CD4-positive, alpha-beta T cell (primary cell): ENCODE measurements at regions not wholly inside any gene's neighbourhood (a gene's known extent, or its start where the extent isn't known, plus 50 kb on each side); places are given as distances from the start of the nearest gene placed in this dataset.

Experiments
- ATAC-seq: fragments of 200-7000 bp; cut with Tn5 transposase; one replicate; pipeline ENCODE4 v1.10.0; 2022; ENCODE audit warnings: mild to moderate bottlenecking; ENCODE audit not compliant: poor library complexity
- CTCF ChIA-PET: fragments of 350-600 bp; sonication (Branson Sonifier 250); formaldehyde crosslinking; loops from one replicate; lab custom pipeline; 2021; ENCODE audit warnings: antibody characterized with exemption, inconsistent platforms; lab: Charles Lee
- POLR2A ChIA-PET: fragments of 350-600 bp; sonication (Branson Sonifier 250); formaldehyde crosslinking; loops from one replicate; lab custom pipeline; 2021; ENCODE audit warnings: antibody characterized with exemption, inconsistent platforms; lab: Charles Lee
- DNase-seq, 14 experiments: peaks; one replicate each; pipeline ENCODE4 v3.0.0-alpha.2; 2013 to 2020; ENCODE audit warnings: mixed read lengths in 2 of 14
- H3K27ac ChIP-seq, 2 donors: one replicate each; pipeline versions ENCODE4 v1.5.1 to v1.7.0; 2013; ENCODE audit warnings: low read length in 2 of 2, low read depth in 1 of 2, mild to moderate bottlenecking in 1 of 2
- H3K27me3 ChIP-seq, 2 experiments: 1 replicate in 1 of 2; 2 replicates in 1 of 2; pipeline versions ENCODE4 v1.6.1 to v1.7.0; 2013; ENCODE audit warnings: low read length in 2 of 2, control low read depth in 1 of 2, mild to moderate bottlenecking in 1 of 2, moderate library complexity in 1 of 2; ENCODE audit not compliant: insufficient read depth in 2 of 2, control insufficient read depth in 1 of 2
- H3K36me3 ChIP-seq: one replicate; pipeline ENCODE4 v1.6.1; 2013; ENCODE audit warnings: low read length, control low read depth; ENCODE audit not compliant: insufficient read depth
- H3K4me1 ChIP-seq: one replicate; pipeline ENCODE4 v1.6.1; 2013; ENCODE audit warnings: low read length, control low read depth; ENCODE audit not compliant: insufficient read depth
- H3K4me3 ChIP-seq: one replicate; pipeline ENCODE4 v1.5.1; 2013; ENCODE audit warnings: mild to moderate bottlenecking, low read length, moderate library complexity
- H3K9me3 ChIP-seq, 2 experiments: 1 replicate in 1 of 2; 2 replicates in 1 of 2; pipeline versions ENCODE4 v1.6.1 to v1.7.0; 2013; ENCODE audit warnings: low read length in 2 of 2, mild to moderate bottlenecking in 2 of 2, control low read depth in 1 of 2, moderate library complexity in 1 of 2; ENCODE audit not compliant: control insufficient read depth in 1 of 2, insufficient read depth in 1 of 2
- H3K27ac Mint-ChIP-seq: one replicate; pipeline ENCODE4 v1.8.0; 2020; ENCODE audit warnings: mixed read lengths
- H3K27me3 Mint-ChIP-seq: one replicate; pipeline ENCODE4 v1.8.0; 2021; ENCODE audit warnings: mixed read lengths
- H3K36me3 Mint-ChIP-seq: one replicate; pipeline ENCODE4 v1.8.0; 2021; ENCODE audit warnings: low read depth, mixed read lengths
- H3K4me1 Mint-ChIP-seq: one replicate; pipeline ENCODE4 v1.8.0; 2021; ENCODE audit warnings: low read depth, mixed read lengths
- H3K4me3 Mint-ChIP-seq: one replicate; pipeline ENCODE4 v1.8.0; 2020; ENCODE audit warnings: mild to moderate bottlenecking, mixed read lengths
- H3K9me3 Mint-ChIP-seq: one replicate; pipeline ENCODE4 v1.8.0; 2020; ENCODE audit warnings: mixed read lengths
- intact Hi-C, 2 experiments: fragments of 100-400 bp; cut with DNase I in 1 of 2; cut with micrococcal nuclease in 1 of 2; formaldehyde crosslinking; loops; one replicate each; pipeline versions ENCODE4 v1.15.1 to v1.9.0; 2023 to 2025; cut with DNase I, micrococcal nuclease
- TF ChIP-seq, protein P1 (sequence below): fragments of 200-600 bp; IDR thresholded peaks from one replicate; pipeline ENCODE4 v1.8.0; 2022; ENCODE audit warnings: antibody characterized with exemption, mild to moderate bottlenecking

DNA sequence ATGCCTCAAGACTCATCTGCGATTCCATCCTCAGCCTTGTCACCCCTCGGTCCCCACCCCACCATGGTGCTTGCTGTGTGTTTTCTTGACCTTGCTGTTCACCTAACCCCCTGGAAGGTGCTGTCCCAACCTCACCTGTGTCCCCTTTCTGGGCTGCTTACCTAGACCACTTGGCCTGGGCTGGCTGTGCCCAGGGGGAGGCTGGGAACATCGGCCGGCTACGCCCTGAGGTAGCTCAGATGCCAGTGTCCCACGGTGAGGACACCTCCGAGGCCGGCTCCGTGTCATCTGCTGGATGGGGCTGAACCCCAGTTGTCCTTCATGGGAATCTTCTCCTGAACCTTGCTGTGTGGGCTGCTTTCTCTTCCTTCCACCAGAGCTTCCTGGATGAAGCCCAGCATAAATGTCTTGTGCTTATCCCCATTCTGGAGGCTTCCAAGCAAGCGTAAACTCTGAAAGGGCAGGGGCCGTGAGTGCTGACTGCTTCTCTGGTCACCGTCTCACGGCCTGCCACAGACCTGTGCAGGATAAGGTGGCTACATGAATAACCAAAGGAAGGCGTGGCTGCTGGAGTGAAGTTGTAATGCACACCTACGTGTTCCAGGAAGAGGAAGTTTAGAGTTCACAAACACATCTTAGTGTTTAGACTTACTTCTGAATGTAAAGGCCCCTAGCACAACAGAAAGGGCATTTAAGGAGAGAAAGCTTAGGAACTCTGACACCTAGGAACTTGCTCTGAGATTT is 724.3 kb downstream of the TBC1D22A start:
- TF ChIP-seq, protein P1, sequence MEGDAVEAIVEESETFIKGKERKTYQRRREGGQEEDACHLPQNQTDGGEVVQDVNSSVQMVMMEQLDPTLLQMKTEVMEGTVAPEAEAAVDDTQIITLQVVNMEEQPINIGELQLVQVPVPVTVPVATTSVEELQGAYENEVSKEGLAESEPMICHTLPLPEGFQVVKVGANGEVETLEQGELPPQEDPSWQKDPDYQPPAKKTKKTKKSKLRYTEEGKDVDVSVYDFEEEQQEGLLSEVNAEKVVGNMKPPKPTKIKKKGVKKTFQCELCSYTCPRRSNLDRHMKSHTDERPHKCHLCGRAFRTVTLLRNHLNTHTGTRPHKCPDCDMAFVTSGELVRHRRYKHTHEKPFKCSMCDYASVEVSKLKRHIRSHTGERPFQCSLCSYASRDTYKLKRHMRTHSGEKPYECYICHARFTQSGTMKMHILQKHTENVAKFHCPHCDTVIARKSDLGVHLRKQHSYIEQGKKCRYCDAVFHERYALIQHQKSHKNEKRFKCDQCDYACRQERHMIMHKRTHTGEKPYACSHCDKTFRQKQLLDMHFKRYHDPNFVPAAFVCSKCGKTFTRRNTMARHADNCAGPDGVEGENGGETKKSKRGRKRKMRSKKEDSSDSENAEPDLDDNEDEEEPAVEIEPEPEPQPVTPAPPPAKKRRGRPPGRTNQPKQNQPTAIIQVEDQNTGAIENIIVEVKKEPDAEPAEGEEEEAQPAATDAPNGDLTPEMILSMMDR, result no peak
- POLR2A ChIA-PET, result no interaction called here
- H3K27me3 ChIP-seq, result peaks cover 3 to 4% of the 10 kb centered on the region in 2 experiments
- no peaks in the 10 kb centered on the region for H3K36me3 Mint-ChIP-seq
- ATAC-seq, result no peak
- no peak overlapping the region for H3K27ac ChIP-seq
- DNase-seq, result peak in 1 of 14 experiments; percentile 27
- peaks cover 0 to 5% of the 10 kb centered on the region in 2 experiments for H3K9me3 ChIP-seq
- intact Hi-C loops, result no loop called here
- no peaks in the 10 kb centered on the region for H3K4me1 Mint-ChIP-seq
- peak overlapping the region; percentile 63 for H3K4me3 Mint-ChIP-seq
- peaks cover 4% of the 10 kb centered on the region for H3K4me1 ChIP-seq
- H3K9me3 Mint-ChIP-seq, result peaks cover 6% of the 10 kb centered on the region
- no peak overlapping the region for H3K27ac Mint-ChIP-seq
- H3K27me3 Mint-ChIP-seq, result peaks cover 22% of the 10 kb centered on the region
- H3K4me3 ChIP-seq, result peak overlapping the region; percentile 36
- H3K36me3 ChIP-seq, result no peaks in the 10 kb centered on the region
- CTCF ChIA-PET, result no interaction called here

DNA sequence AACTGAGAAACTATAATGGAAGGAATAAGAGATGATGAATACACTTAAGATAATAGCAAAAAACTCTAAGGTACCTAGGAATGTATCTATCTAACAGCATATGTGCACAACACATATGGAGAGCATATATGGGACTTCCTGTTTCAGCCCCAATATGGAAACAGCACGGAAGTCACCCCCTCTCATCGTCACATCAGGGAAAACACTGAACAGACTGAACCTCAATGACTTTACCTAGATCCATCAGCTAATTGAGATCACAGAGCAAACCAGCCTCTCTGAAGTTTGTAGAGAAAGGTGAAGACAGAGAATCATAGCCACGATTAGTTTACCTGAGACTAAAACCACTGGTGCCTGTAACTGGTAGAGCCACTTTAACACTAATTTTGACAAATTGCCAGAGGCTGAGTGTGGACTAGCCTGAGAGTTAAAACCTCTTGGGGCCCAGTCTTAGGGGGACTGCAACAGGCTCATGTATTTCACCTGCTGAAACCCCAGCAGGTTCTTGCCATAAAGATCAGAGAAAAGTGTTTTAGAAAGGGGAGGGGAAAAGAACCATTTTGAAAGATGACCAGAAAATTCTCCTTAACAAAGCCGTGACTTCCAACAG is 722.6 kb downstream of the TBC1D22A start:
- Mint-ChIP-seq H3K9me3 (peaks cover 2% of the 10 kb centered on the region), H3K27me3 (peaks cover 25% of the 10 kb centered on the region), H3K36me3 (no peaks in the 10 kb centered on the region), H3K4me1 (no peaks in the 10 kb centered on the region), H3K27ac (no peak overlapping the region), H3K4me3 (no peak overlapping the region)
- H3K27me3 ChIP-seq, result peaks cover 3 to 4% of the 10 kb centered on the region in 2 experiments
- no peak overlapping the region for H3K27ac ChIP-seq
- ChIA-PET CTCF (no interaction called here), POLR2A (no interaction called here)
- H3K4me1 ChIP-seq, result peaks cover 4% of the 10 kb centered on the region
- intact Hi-C loops, result no loop called here
- peak in 1 of 14 experiments; percentile 11 for DNase-seq
- H3K9me3 ChIP-seq, result peaks cover 0 to 5% of the 10 kb centered on the region in 2 experiments
- peak overlapping the region; percentile 12 for H3K4me3 ChIP-seq
- TF ChIP-seq, protein P1, result no peak
- no peak for ATAC-seq
- H3K36me3 ChIP-seq, result no peaks in the 10 kb centered on the region

DNA sequence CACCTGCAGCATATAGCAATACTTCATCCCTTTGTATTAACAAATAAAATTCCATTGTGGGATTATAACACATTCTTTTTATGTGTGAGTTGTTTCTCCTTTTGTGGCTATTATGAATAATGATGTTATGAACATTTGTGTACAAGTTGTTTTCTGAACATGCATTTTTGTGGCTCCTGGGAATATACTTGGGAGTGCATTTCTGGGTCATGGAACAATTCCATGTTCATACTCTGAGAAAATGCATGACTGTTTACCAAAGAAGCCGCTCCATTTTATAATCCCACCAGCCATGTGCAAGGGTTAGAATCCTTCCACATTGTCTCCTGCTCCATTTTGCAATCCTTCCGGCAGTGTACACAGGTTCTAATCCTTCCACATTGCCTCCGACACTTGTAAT is 713.8 kb downstream of the TBC1D22A start:
- Mint-ChIP-seq H3K27ac (no peak overlapping the region), H3K27me3 (peaks cover 12% of the 10 kb centered on the region), H3K9me3 (no peaks in the 10 kb centered on the region), H3K36me3 (no peaks in the 10 kb centered on the region), H3K4me3 (no peak overlapping the region), H3K4me1 (peaks cover 10% of the 10 kb centered on the region)
- TF ChIP-seq, protein P1, result no peak
- no peak overlapping the region for H3K27ac ChIP-seq
- no peaks in the 10 kb centered on the region for H3K36me3 ChIP-seq
- H3K4me3 ChIP-seq, result no peak overlapping the region
- ChIA-PET POLR2A (no interaction called here), CTCF (no interaction called here)
- H3K4me1 ChIP-seq, result no peaks in the 10 kb centered on the region
- ATAC-seq, result no peak
- peaks cover 2 to 4% of the 10 kb centered on the region in 2 experiments for H3K27me3 ChIP-seq
- intact Hi-C loops, result no loop called here
- DNase-seq, result no peak
- peaks cover 0 to 4% of the 10 kb centered on the region in 2 experiments for H3K9me3 ChIP-seq
